Liver (tissue), 8 donors: ENCODE measurements at regions not wholly inside any gene's neighbourhood (a gene's known extent, or its start where the extent isn't known, plus 50 kb on each side); places are given as distances from the start of the nearest gene placed in this dataset.

Experiments
- DNase-seq: peaks from one replicate; pipeline ENCODE4 v3.0.0-alpha.2; 2017; ENCODE audit warnings: low spot score
- H3K27ac ChIP-seq, 2 donors: one replicate each; pipeline ENCODE4 v1.7.0; 2013; ENCODE audit warnings: inconsistent platforms in 2 of 2, low read length in 2 of 2, control low read depth in 1 of 2, low read depth in 1 of 2, mild to moderate bottlenecking in 1 of 2
- H3K27me3 ChIP-seq, 4 donors: one replicate each; pipeline versions ENCODE4 v1.6.1 to v1.7.0; 2013; ENCODE audit warnings: low read length in 3 of 4, inconsistent platforms in 1 of 4, mild to moderate bottlenecking in 1 of 4, moderate library complexity in 1 of 4; ENCODE audit not compliant: control insufficient read depth in 4 of 4, insufficient read depth in 4 of 4
- H3K36me3 ChIP-seq, 4 donors: one replicate each; pipeline versions ENCODE4 v1.6.1 to v1.7.0; 2013; ENCODE audit warnings: low read length in 3 of 4, mild to moderate bottlenecking in 3 of 4, low read depth in 1 of 4, moderate library complexity in 1 of 4; ENCODE audit not compliant: control insufficient read depth in 4 of 4, insufficient read depth in 3 of 4
- H3K4me1 ChIP-seq, 4 donors: one replicate each; pipeline versions ENCODE4 v1.6.1 to v1.7.0; 2013; ENCODE audit warnings: low read length in 3 of 4, mild to moderate bottlenecking in 3 of 4, moderate library complexity in 1 of 4; ENCODE audit not compliant: control insufficient read depth in 4 of 4, insufficient read depth in 4 of 4
- H3K4me3 ChIP-seq, 3 donors: one replicate each; pipeline versions ENCODE4 v1.6.1 to v1.7.0; 2013; ENCODE audit warnings: low read length in 3 of 3, control low read depth in 1 of 3, low read depth in 1 of 3, mild to moderate bottlenecking in 1 of 3
- H3K9ac ChIP-seq, 2 donors: one replicate each; pipeline ENCODE4 v1.7.0; 2013; ENCODE audit warnings: low read length in 2 of 2, mild to moderate bottlenecking in 2 of 2, moderate library complexity in 2 of 2, control low read depth in 1 of 2, low read depth in 1 of 2
- H3K9me3 ChIP-seq, 4 donors: one replicate each; pipeline versions ENCODE4 v1.6.1 to v1.7.0; 2013; ENCODE audit warnings: low read length in 3 of 4; ENCODE audit not compliant: control insufficient read depth in 4 of 4
- EGR1 ChIP-seq, 2 donors: IDR thresholded peaks; 2 replicates each; pipeline ENCODE4 v1.6.1; 2016 to 2018; ENCODE audit warnings: antibody characterized with exemption in 2 of 2, low read depth in 2 of 2
- FOXA1 ChIP-seq: IDR thresholded peaks from 2 replicates; pipeline ENCODE4 v1.6.1; 2016; ENCODE audit warnings: antibody characterized with exemption
- FOXA2 ChIP-seq: IDR thresholded peaks from 2 replicates; pipeline ENCODE4 v1.6.1; 2016; ENCODE audit warnings: antibody characterized with exemption
- GABPA ChIP-seq, 2 donors: IDR thresholded peaks in 1 of 2; conservative IDR thresholded peaks in 1 of 2; 2 replicates each; pipeline ENCODE4 v1.6.1; 2016; ENCODE audit warnings: antibody characterized with exemption in 2 of 2, mild to moderate bottlenecking in 1 of 2, moderate library complexity in 1 of 2
- HNF4A ChIP-seq, 2 donors: conservative IDR thresholded peaks; 2 replicates each; pipeline ENCODE4 v1.6.1; 2016; ENCODE audit warnings: antibody characterized with exemption in 2 of 2, mild to moderate bottlenecking in 2 of 2
- HNF4G ChIP-seq: IDR thresholded peaks from 2 replicates; pipeline ENCODE4 v1.6.1; 2016; ENCODE audit warnings: antibody characterized with exemption
- JUND ChIP-seq, 2 donors: IDR thresholded peaks; 2 replicates each; pipeline ENCODE4 v1.6.1; 2016; ENCODE audit warnings: antibody characterized with exemption in 2 of 2
- NR2F2 ChIP-seq: IDR thresholded peaks from 2 replicates; pipeline ENCODE4 v1.6.1; 2016; ENCODE audit warnings: antibody characterized with exemption
- RAD21 ChIP-seq, 2 donors: IDR thresholded peaks; 2 replicates each; pipeline ENCODE4 v1.6.1; 2016; ENCODE audit warnings: antibody characterized with exemption in 2 of 2, mild to moderate bottlenecking in 2 of 2
- RXRA ChIP-seq, 2 donors: IDR thresholded peaks; 2 replicates each; pipeline ENCODE4 v1.6.1; 2017 to 2018; ENCODE audit warnings: antibody characterized with exemption in 2 of 2, mild to moderate bottlenecking in 1 of 2
- TAF1 ChIP-seq: conservative IDR thresholded peaks from 2 replicates; pipeline ENCODE4 v1.6.1; 2016; ENCODE audit warnings: antibody characterized with exemption, mild to moderate bottlenecking
- YY1 ChIP-seq: IDR thresholded peaks from 2 replicates; pipeline ENCODE4 v1.6.1; 2016; ENCODE audit warnings: antibody characterized with exemption, mild to moderate bottlenecking
- WGBS: extraction: QIAGEN DNeasy Blood & Tissue Kit; methylation state at CpG from one replicate; pipeline ENCODE4 v1.1.7; 2013; 5-methylcytosine and 5-hydroxymethylcytosine counted together
- TF ChIP-seq, protein P1 (sequence below): IDR thresholded peaks from 2 replicates; pipeline ENCODE4 v1.6.1; 2016; ENCODE audit warnings: antibody characterized with exemption, mild to moderate bottlenecking
- TF ChIP-seq, protein P2 (sequence below): IDR thresholded peaks from 2 replicates; pipeline ENCODE4 v1.6.1; 2016; ENCODE audit warnings: antibody characterized with exemption
- TF ChIP-seq, protein P3 (sequence below): IDR thresholded peaks from 2 replicates; pipeline ENCODE4 v1.6.1; 2016; ENCODE audit warnings: antibody characterized with exemption
- TF ChIP-seq, protein P4 (sequence below): fragments of 150-350 bp; IDR thresholded peaks from 2 replicates; pipeline ENCODE4 v1.5.1; 2017; ENCODE audit warnings: improper control_type of control experiment, low read depth, low read length; ENCODE audit not compliant: missing input control
- TF ChIP-seq, protein P5 (sequence below): IDR thresholded peaks from 2 replicates; pipeline ENCODE4 v1.6.1; 2016; ENCODE audit warnings: antibody characterized with exemption
- donor health status: healthy.
- donor health status: healthy.
- donor health status: healthy.
- donor health status: healthy.
- donor health status: healthy.

DNA sequence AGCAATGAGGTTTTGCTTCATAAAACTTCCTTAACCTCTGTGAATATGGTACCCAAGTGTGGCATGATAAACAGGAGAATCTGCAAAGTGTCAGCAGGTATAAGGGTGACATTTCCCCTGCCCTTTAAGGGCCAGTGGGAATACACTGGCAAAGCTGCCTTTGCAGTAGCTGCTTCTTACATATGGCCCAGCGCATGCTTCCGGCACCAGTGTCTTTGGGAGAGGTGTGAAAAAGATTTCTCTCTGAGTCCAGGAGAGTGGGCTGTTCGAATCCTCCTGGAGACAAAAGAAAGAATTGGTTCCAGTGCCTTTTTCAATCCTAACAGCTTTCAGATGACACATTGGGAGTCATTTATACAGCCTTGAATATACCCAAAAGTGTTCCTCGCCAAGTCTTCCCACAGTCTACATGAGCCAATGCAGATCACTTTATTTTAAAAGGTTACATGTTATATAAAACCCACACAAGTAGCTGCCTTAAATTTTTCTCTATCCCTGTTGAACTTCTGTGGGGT lies 437.7 kb downstream of the PRKD1 start:
- TF ChIP-seq, protein P1, sequence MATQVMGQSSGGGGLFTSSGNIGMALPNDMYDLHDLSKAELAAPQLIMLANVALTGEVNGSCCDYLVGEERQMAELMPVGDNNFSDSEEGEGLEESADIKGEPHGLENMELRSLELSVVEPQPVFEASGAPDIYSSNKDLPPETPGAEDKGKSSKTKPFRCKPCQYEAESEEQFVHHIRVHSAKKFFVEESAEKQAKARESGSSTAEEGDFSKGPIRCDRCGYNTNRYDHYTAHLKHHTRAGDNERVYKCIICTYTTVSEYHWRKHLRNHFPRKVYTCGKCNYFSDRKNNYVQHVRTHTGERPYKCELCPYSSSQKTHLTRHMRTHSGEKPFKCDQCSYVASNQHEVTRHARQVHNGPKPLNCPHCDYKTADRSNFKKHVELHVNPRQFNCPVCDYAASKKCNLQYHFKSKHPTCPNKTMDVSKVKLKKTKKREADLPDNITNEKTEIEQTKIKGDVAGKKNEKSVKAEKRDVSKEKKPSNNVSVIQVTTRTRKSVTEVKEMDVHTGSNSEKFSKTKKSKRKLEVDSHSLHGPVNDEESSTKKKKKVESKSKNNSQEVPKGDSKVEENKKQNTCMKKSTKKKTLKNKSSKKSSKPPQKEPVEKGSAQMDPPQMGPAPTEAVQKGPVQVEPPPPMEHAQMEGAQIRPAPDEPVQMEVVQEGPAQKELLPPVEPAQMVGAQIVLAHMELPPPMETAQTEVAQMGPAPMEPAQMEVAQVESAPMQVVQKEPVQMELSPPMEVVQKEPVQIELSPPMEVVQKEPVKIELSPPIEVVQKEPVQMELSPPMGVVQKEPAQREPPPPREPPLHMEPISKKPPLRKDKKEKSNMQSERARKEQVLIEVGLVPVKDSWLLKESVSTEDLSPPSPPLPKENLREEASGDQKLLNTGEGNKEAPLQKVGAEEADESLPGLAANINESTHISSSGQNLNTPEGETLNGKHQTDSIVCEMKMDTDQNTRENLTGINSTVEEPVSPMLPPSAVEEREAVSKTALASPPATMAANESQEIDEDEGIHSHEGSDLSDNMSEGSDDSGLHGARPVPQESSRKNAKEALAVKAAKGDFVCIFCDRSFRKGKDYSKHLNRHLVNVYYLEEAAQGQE, result no peak
- TF ChIP-seq RXRA (IDR thresholded peaks at IDR 0.05), result no peak
- TF ChIP-seq, protein P2, sequence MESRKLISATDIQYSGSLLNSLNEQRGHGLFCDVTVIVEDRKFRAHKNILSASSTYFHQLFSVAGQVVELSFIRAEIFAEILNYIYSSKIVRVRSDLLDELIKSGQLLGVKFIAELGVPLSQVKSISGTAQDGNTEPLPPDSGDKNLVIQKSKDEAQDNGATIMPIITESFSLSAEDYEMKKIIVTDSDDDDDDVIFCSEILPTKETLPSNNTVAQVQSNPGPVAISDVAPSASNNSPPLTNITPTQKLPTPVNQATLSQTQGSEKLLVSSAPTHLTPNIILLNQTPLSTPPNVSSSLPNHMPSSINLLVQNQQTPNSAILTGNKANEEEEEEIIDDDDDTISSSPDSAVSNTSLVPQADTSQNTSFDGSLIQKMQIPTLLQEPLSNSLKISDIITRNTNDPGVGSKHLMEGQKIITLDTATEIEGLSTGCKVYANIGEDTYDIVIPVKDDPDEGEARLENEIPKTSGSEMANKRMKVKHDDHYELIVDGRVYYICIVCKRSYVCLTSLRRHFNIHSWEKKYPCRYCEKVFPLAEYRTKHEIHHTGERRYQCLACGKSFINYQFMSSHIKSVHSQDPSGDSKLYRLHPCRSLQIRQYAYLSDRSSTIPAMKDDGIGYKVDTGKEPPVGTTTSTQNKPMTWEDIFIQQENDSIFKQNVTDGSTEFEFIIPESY, result no peak
- TF ChIP-seq JUND (IDR thresholded peaks at IDR 0.05), result no peak
- TF ChIP-seq TAF1, result no peak
- TF ChIP-seq YY1, result no peak
- TF ChIP-seq, protein P3, sequence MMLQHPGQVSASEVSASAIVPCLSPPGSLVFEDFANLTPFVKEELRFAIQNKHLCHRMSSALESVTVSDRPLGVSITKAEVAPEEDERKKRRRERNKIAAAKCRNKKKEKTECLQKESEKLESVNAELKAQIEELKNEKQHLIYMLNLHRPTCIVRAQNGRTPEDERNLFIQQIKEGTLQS, result no peak
- TF ChIP-seq, protein P4, sequence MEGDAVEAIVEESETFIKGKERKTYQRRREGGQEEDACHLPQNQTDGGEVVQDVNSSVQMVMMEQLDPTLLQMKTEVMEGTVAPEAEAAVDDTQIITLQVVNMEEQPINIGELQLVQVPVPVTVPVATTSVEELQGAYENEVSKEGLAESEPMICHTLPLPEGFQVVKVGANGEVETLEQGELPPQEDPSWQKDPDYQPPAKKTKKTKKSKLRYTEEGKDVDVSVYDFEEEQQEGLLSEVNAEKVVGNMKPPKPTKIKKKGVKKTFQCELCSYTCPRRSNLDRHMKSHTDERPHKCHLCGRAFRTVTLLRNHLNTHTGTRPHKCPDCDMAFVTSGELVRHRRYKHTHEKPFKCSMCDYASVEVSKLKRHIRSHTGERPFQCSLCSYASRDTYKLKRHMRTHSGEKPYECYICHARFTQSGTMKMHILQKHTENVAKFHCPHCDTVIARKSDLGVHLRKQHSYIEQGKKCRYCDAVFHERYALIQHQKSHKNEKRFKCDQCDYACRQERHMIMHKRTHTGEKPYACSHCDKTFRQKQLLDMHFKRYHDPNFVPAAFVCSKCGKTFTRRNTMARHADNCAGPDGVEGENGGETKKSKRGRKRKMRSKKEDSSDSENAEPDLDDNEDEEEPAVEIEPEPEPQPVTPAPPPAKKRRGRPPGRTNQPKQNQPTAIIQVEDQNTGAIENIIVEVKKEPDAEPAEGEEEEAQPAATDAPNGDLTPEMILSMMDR, result no peak
- TF ChIP-seq NR2F2, result no peak
- TF ChIP-seq FOXA2, result no peak
- TF ChIP-seq, protein P5, sequence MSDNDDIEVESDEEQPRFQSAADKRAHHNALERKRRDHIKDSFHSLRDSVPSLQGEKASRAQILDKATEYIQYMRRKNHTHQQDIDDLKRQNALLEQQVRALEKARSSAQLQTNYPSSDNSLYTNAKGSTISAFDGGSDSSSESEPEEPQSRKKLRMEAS, result no peak
- no peak for TF ChIP-seq FOXA1
- no peak for TF ChIP-seq HNF4A (conservative IDR thresholded peaks at IDR 0.05)
- TF ChIP-seq RAD21 (IDR thresholded peaks at IDR 0.05), result no peak
- TF ChIP-seq HNF4G, result no peak
- no peak for TF ChIP-seq GABPA (IDR thresholded peaks at IDR 0.05 in 1 of 2, conservative IDR thresholded peaks at IDR 0.05 in 1 of 2)
- no peak for TF ChIP-seq EGR1 (IDR thresholded peaks at IDR 0.05; ENCODE audit: low read depth in 2 of 2)
- Histone ChIP-seq H3K4me3 (no peak overlapping the region), H3K27ac (no peak overlapping the region), H3K9ac (no peak overlapping the region), H3K4me1 (no peaks in the 10 kb centered on the region), H3K9me3 (no peaks in the 10 kb centered on the region), H3K27me3 (peaks cover 0 to 3% (median 0%) of the 10 kb centered on the region in 4 donors), H3K36me3 (no peaks in the 10 kb centered on the region)
- WGBS, result 76% methylated on average over 4 of the region's 4 CpGs
- no peak for DNase-seq
